ENCODE measurements at regions not wholly inside any gene's neighbourhood (a gene's known extent, or its start where the extent isn't known, plus 50 kb on each side); places are given as distances from the start of the nearest gene placed in this dataset.

DNA sequence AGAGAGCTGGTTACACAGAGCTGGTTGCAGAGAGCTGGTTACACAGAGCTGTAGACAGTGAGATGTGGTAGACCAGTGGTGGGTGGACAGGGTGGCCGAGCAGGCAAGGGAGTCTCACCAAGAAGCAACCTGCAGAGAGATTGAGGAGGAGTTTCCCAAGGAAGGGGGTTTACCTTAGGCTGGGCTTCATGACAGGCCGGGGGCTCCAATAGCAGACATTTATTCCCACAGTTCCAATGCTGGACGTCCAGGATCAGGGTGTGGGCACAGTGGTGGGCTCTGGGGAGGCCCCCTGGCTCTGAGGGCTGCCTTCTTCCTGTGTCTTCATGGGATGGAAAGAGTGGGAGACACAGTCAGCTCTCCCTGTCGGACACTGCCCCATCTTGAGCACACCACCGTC lies 386.9 kb upstream of the IRX4 start:
- ATAC-seq (ENCODE audit: low FRiP score in 2 of 2) (peak in 1 of 2 donors; percentile 35), DNase-seq (no peak)
- 76 to 88% methylated on average over 5 of the region's 5 CpGs for WGBS, 2 donors
- H3K27me3 ChIP-seq = no peaks in the 10 kb centered on the region
- TF ChIP-seq CTCF (IDR thresholded peaks at IDR 0.05) (no peak), EP300 (IDR thresholded peaks at IDR 0.05) (no peak), POLR2A (IDR thresholded peaks at IDR 0.05) (no peak), POLR2AphosphoS5 (IDR thresholded peaks at IDR 0.05) (no peak)
- H3K27ac ChIP-seq = no peak overlapping the region
- H3K36me3 ChIP-seq = no peaks in the 10 kb centered on the region
- H3K4me1 ChIP-seq = no peaks in the 10 kb centered on the region
- no peaks in the 10 kb centered on the region for H3K9me3 ChIP-seq
- H3K4me3 ChIP-seq = no peak overlapping the region

DNA sequence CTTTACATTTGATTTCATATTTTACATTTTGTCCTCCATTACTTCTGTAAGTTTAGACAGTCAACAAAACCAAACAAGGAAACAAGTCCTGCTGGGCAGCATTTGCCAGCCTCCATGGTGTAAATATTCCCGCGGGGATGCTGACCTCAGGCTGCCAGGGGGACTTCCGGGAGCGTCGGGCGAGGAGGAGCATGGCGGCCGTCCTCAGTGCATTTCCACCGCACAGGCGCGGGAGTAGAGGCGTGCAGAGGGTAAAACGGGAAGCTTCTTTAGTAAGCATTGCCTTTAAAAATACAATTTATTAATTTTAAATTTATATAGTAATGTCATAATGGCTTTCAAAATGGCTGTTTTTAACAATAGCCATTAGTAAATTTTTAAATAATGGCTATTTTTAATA lies 385.3 kb upstream of the IRX4 start:
- Histone ChIP-seq H3K36me3 (no peaks in the 10 kb centered on the region), H3K4me3 (no peak overlapping the region), H3K27ac (no peak overlapping the region), H3K4me1 (no peaks in the 10 kb centered on the region), H3K9me3 (no peaks in the 10 kb centered on the region), H3K27me3 (no peaks in the 10 kb centered on the region)
- DNase-seq (no peak), ATAC-seq (ENCODE audit: low FRiP score in 2 of 2) (no peak)
- TF ChIP-seq CTCF (IDR thresholded peaks at IDR 0.05) = no peak
- TF ChIP-seq POLR2AphosphoS5 (IDR thresholded peaks at IDR 0.05) = no peak
- no peak for TF ChIP-seq POLR2A (IDR thresholded peaks at IDR 0.05)
- no peak for TF ChIP-seq EP300 (IDR thresholded peaks at IDR 0.05)
- 93 to 94% methylated on average over 13 of the region's 13 CpGs for WGBS, 2 donors

- Histone ChIP-seq H3K27me3 (no peaks in the 10 kb centered on the region), H3K36me3 (no peaks in the 10 kb centered on the region), H3K9me3 (no peaks in the 10 kb centered on the region), H3K4me1 (no peaks in the 10 kb centered on the region), H3K27ac (no peak overlapping the region), H3K4me3 (no peak overlapping the region)
- DNase-seq (no peak), ATAC-seq (ENCODE audit: low FRiP score in 2 of 2) (no peak)
- TF ChIP-seq EP300 (IDR thresholded peaks at IDR 0.05) (no peak), CTCF (IDR thresholded peaks at IDR 0.05) (no peak), POLR2AphosphoS5 (IDR thresholded peaks at IDR 0.05) (no peak), POLR2A (IDR thresholded peaks at IDR 0.05) (no peak)
- WGBS, 2 donors = 70 to 74% methylated on average over 9 of the region's 9 CpGs
Observed at GRCh38 chr5:2266641-2267240, 384.0 kb upstream of the IRX4 start.

DNA sequence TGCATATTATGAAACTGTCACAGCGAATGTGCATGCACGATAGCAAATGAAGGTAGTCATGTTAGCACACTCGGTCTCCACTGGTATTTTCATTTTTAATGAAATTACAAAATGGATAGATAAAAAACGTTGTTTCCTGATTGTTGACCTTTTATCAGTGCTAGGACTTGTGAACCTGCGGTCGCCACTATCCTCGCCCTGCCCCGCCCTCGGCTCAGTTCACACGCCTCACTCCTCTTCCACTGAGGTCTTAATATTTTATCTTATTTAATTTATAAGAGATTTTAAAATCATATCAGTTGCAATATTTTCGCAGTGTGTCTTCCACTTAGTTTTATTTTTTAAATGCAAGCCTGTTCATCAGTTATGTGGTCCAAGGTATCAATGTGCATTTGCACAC lies 382.6 kb upstream of the IRX4 start:
- TF ChIP-seq EP300 (IDR thresholded peaks at IDR 0.05) = no peak
- TF ChIP-seq POLR2A (IDR thresholded peaks at IDR 0.05) = no peak
- TF ChIP-seq CTCF (IDR thresholded peaks at IDR 0.05) = no peak
- TF ChIP-seq POLR2AphosphoS5 (IDR thresholded peaks at IDR 0.05) = no peak
- H3K9me3 ChIP-seq = no peaks in the 10 kb centered on the region
- no peaks in the 10 kb centered on the region for H3K4me1 ChIP-seq
- ATAC-seq (ENCODE audit: low FRiP score in 2 of 2) (no peak), DNase-seq (no peak)
- no peaks in the 10 kb centered on the region for H3K27me3 ChIP-seq
- no peak overlapping the region for H3K4me3 ChIP-seq
- no peaks in the 10 kb centered on the region for H3K36me3 ChIP-seq
- H3K27ac ChIP-seq = no peak overlapping the region
- 85 to 87% methylated on average over 11 of the region's 11 CpGs for WGBS, 2 donors

DNA sequence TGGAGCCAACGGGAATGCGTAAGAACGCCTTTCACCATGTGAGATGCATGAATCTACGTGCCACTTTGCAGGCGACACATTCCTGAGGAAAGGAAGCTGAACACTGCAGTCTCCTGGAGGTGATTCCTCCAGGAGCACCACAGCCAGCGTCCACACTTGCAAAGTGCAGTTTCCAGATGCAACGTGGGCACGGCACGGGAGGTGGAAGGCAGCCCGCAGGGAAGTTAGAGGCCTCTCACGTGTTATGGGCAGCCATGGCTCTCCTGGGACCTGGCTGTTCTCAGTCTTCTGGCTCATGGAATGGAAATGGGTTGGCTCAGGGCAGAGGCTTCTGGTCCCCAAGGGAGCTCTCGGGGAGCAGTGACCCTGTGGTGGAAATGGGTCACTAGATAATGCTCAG lies 381.0 kb upstream of the IRX4 start:
- DNase-seq (no peak), ATAC-seq (ENCODE audit: low FRiP score in 2 of 2) (no peak)
- H3K9me3 ChIP-seq = no peaks in the 10 kb centered on the region
- no peak overlapping the region for H3K4me3 ChIP-seq
- H3K27ac ChIP-seq = no peak overlapping the region
- TF ChIP-seq POLR2AphosphoS5 (IDR thresholded peaks at IDR 0.05) (no peak), EP300 (IDR thresholded peaks at IDR 0.05) (no peak), CTCF (IDR thresholded peaks at IDR 0.05) (no peak), POLR2A (IDR thresholded peaks at IDR 0.05) (no peak)
- H3K36me3 ChIP-seq = no peaks in the 10 kb centered on the region
- no peaks in the 10 kb centered on the region for H3K27me3 ChIP-seq
- 74 to 92% methylated on average over 8 to 12 of the region's 12 CpGs for WGBS, 2 donors
- H3K4me1 ChIP-seq = no peaks in the 10 kb centered on the region
